WTC11 (cell line): ENCODE measurements at regions not wholly inside any gene's neighbourhood (a gene's known extent, or its start where the extent isn't known, plus 50 kb on each side); places are given as distances from the start of the nearest gene placed in this dataset.

ENCODE experiments used
- ATAC-seq: fragments of 200-7000 bp; cut with Tn5 transposase; 2 replicates; pipeline ENCODE4 v1.10.0; 2021; ENCODE audit warnings: mild to moderate bottlenecking, moderate library complexity
- CTCF ChIA-PET: fragments of 300-600 bp; sonication (Branson Sonifier 250); formaldehyde crosslinking; loops from one replicate; lab custom pipeline; 2021; ENCODE audit warnings: antibody characterized with exemption; lab: Charles Lee
- POLR2A ChIA-PET: fragments of 350-600 bp; sonication (Branson Sonifier 250); formaldehyde crosslinking; loops from one replicate; lab custom pipeline; 2021; ENCODE audit warnings: antibody characterized with exemption; lab: Charles Lee
- DNase-seq: peaks from one replicate; pipeline ENCODE4 v3.0.0; 2021; ENCODE audit warnings: low spot score
- H3K27ac Mint-ChIP-seq: 2 replicates; pipeline ENCODE4 v1.8.0; 2021; ENCODE audit warnings: mixed read lengths
- H3K27me3 Mint-ChIP-seq: 2 replicates; pipeline ENCODE4 v1.8.0; 2021; ENCODE audit warnings: low read depth, mild to moderate bottlenecking, moderate library complexity, mixed read lengths
- H3K36me3 Mint-ChIP-seq: 2 replicates; pipeline ENCODE4 v1.8.0; 2021; ENCODE audit warnings: mixed read lengths
- H3K4me1 Mint-ChIP-seq: 2 replicates; pipeline ENCODE4 v1.8.0; 2022; ENCODE audit warnings: mixed read lengths
- H3K4me3 Mint-ChIP-seq: 2 replicates; pipeline ENCODE4 v1.8.0; 2021; ENCODE audit warnings: mild to moderate bottlenecking, moderate library complexity, mixed read lengths
- H3K9me3 Mint-ChIP-seq: 2 replicates; pipeline ENCODE4 v1.8.0; 2021; ENCODE audit warnings: mixed read lengths
- ATF1 ChIP-seq: sonication (generic); formaldehyde crosslinking; IDR thresholded peaks from 2 replicates; pipeline ENCODE4 v1.8.1; 2023; ENCODE audit warnings: mild to moderate bottlenecking, moderate library complexity, missing genetic modification reagents
- CREM ChIP-seq: sonication (generic); formaldehyde crosslinking; IDR thresholded peaks from 2 replicates; pipeline ENCODE4 v1.8.1; 2022; ENCODE audit warnings: mild to moderate bottlenecking, missing genetic modification reagents, moderate library complexity
- E2F1 ChIP-seq: sonication (generic); formaldehyde crosslinking; IDR thresholded peaks from 2 replicates; pipeline ENCODE4 v1.8.0; 2022; ENCODE audit warnings: mild to moderate bottlenecking, missing genetic modification reagents
- E2F5 ChIP-seq: sonication (generic); formaldehyde crosslinking; IDR thresholded peaks from 2 replicates; pipeline ENCODE4 v1.8.1; 2022; ENCODE audit warnings: mild to moderate bottlenecking, moderate library complexity, missing genetic modification reagents
- ESRRA ChIP-seq: sonication (generic); formaldehyde crosslinking; IDR thresholded peaks from 2 replicates; pipeline ENCODE4 v1.8.1; 2022; ENCODE audit warnings: mild to moderate bottlenecking, missing genetic modification reagents, borderline replicate concordance
- ETV6 ChIP-seq: sonication (generic); formaldehyde crosslinking; IDR thresholded peaks from 2 replicates; pipeline ENCODE4 v1.8.1; 2022; ENCODE audit warnings: mild to moderate bottlenecking, missing genetic modification reagents
- FOXK1 ChIP-seq: sonication (generic); formaldehyde crosslinking; IDR thresholded peaks from 2 replicates; pipeline ENCODE4 v1.8.0; 2022; ENCODE audit warnings: mild to moderate bottlenecking, moderate library complexity, missing genetic modification reagents
- HMGA2 ChIP-seq: fragments of 250-450 bp; sonication (Bioruptor Pico); IDR thresholded peaks from 2 replicates; pipeline ENCODE4 v1.4.0; 2021; ENCODE audit warnings: mild to moderate bottlenecking, moderate library complexity
- IRF1 ChIP-seq: sonication (generic); formaldehyde crosslinking; IDR thresholded peaks from 2 replicates; pipeline ENCODE4 v1.8.0; 2023; ENCODE audit warnings: missing genetic modification reagents
- KAT7 ChIP-seq: sonication (generic); formaldehyde crosslinking; IDR thresholded peaks from 2 replicates; pipeline ENCODE4 v1.8.1; 2023; ENCODE audit warnings: missing genetic modification reagents, mild to moderate bottlenecking, borderline replicate concordance
- MXD4 ChIP-seq: fragments of 250-450 bp; sonication (Bioruptor Pico); IDR thresholded peaks from 2 replicates; pipeline ENCODE4 v1.8.0; 2021; ENCODE audit warnings: mild to moderate bottlenecking, moderate library complexity, borderline replicate concordance
- NR3C1 ChIP-seq: sonication (generic); formaldehyde crosslinking; conservative IDR thresholded peaks from 2 replicates; pipeline ENCODE4 v1.8.1; 2023; ENCODE audit warnings: low read depth, mild to moderate bottlenecking, missing genetic modification reagents
- RELA ChIP-seq: sonication (generic); formaldehyde crosslinking; IDR thresholded peaks from 2 replicates; pipeline ENCODE4 v1.8.1; 2022; ENCODE audit warnings: missing genetic modification reagents, mild to moderate bottlenecking, borderline replicate concordance
- SMAD4 ChIP-seq: sonication (generic); formaldehyde crosslinking; IDR thresholded peaks from 2 replicates; pipeline ENCODE4 v1.8.0; 2022; ENCODE audit warnings: mild to moderate bottlenecking, missing genetic modification reagents
- STAT6 ChIP-seq: sonication (generic); formaldehyde crosslinking; conservative IDR thresholded peaks from 2 replicates; pipeline ENCODE4 v1.8.1; 2023; ENCODE audit warnings: mild to moderate bottlenecking, low read depth, missing genetic modification reagents, moderate library complexity
- USF1 ChIP-seq: sonication (generic); formaldehyde crosslinking; IDR thresholded peaks from 2 replicates; pipeline ENCODE4 v1.8.0; 2022; ENCODE audit warnings: mild to moderate bottlenecking, missing genetic modification reagents
- ZBTB21 ChIP-seq: sonication (generic); formaldehyde crosslinking; IDR thresholded peaks from 2 replicates; pipeline ENCODE4 v1.8.1; 2023; ENCODE audit warnings: mild to moderate bottlenecking, missing genetic modification reagents, borderline replicate concordance
- ZNF232 ChIP-seq: sonication (generic); formaldehyde crosslinking; IDR thresholded peaks from 2 replicates; pipeline ENCODE4 v1.8.0; 2022; ENCODE audit warnings: mild to moderate bottlenecking, missing genetic modification reagents
- ZNF396 ChIP-seq: fragments of 250-450 bp; sonication (Bioruptor Pico); IDR thresholded peaks from 2 replicates; pipeline ENCODE4 v1.8.0; 2021; ENCODE audit warnings: mild to moderate bottlenecking, moderate library complexity, borderline replicate concordance
- TF ChIP-seq, protein P1 (sequence below): sonication (generic); formaldehyde crosslinking; IDR thresholded peaks from 2 replicates; pipeline ENCODE4 v1.8.1; 2022; ENCODE audit warnings: low read depth, missing genetic modification reagents, borderline replicate concordance
- TF ChIP-seq, protein P2 (sequence below): fragments of 250-450 bp; sonication (Bioruptor Pico); IDR thresholded peaks from 2 replicates; pipeline ENCODE4 v1.9.0; 2021; ENCODE audit warnings: moderate library complexity, mild to moderate bottlenecking, inconsistent platforms, borderline replicate concordance
- TF ChIP-seq, protein P3 (sequence below): fragments of 250-450 bp; sonication (Bioruptor Pico); IDR thresholded peaks from 2 replicates; pipeline ENCODE4 v2.1.2; 2022; ENCODE audit warnings: mild to moderate bottlenecking, moderate library complexity

GRCh38 chr4:154041640-154042039 lies 252.8 kb upstream of the SFRP2 start (continued):
- TF ChIP-seq ZNF232 (CRISPR knock-in tag), result no peak
- TF ChIP-seq ESRRA (CRISPR knock-in tag), result no peak
- no peak for TF ChIP-seq ZBTB21 (CRISPR knock-in tag)
- no peak for TF ChIP-seq SMAD4

GRCh38 chr4:154039435-154040343 lies 250.8 kb upstream of the SFRP2 start:
- ATAC-seq, result no peak
- Mint-ChIP-seq H3K27ac (no peak overlapping the region), H3K9me3 (no peaks in the 10 kb centered on the region), H3K4me1 (no peaks in the 10 kb centered on the region; the same call in 1 of the 2 replicates), H3K36me3 (no peaks in the 10 kb centered on the region), H3K27me3 (no peaks in the 10 kb centered on the region), H3K4me3 (no peak overlapping the region)
- POLR2A ChIA-PET, result no interaction called here
- DNase-seq, result no peak
- CTCF ChIA-PET, result interaction anchor here (1.2 kb wide), 1 partner anchor 9 kb away, joined by 6 read pairs; no protein-coding TSS in a partner anchor
- TF ChIP-seq RELA (no peak), IRF1 (CRISPR knock-in tag) (no peak), STAT6 (CRISPR knock-in tag) (no peak), CREM (CRISPR knock-in tag) (no peak), HMGA2 (CRISPR knock-in tag) (no peak), KAT7 (CRISPR knock-in tag) (no peak), NR3C1 (CRISPR knock-in tag) (no peak), ETV6 (no peak)
- TF ChIP-seq, protein P1, sequence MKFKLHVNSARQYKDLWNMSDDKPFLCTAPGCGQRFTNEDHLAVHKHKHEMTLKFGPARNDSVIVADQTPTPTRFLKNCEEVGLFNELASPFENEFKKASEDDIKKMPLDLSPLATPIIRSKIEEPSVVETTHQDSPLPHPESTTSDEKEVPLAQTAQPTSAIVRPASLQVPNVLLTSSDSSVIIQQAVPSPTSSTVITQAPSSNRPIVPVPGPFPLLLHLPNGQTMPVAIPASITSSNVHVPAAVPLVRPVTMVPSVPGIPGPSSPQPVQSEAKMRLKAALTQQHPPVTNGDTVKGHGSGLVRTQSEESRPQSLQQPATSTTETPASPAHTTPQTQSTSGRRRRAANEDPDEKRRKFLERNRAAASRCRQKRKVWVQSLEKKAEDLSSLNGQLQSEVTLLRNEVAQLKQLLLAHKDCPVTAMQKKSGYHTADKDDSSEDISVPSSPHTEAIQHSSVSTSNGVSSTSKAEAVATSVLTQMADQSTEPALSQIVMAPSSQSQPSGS (CRISPR knock-in tag), result no peak
- TF ChIP-seq, protein P2, sequence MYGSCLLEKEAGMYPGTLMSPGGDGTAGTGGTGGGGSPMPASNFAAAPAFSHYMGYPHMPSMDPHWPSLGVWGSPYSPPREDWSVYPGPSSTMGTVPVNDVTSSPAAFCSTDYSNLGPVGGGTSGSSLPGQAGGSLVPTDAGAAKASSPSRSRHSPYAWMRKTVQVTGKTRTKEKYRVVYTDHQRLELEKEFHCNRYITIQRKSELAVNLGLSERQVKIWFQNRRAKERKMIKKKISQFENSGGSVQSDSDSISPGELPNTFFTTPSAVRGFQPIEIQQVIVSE (CRISPR knock-in tag), result no peak
- TF ChIP-seq, protein P3, sequence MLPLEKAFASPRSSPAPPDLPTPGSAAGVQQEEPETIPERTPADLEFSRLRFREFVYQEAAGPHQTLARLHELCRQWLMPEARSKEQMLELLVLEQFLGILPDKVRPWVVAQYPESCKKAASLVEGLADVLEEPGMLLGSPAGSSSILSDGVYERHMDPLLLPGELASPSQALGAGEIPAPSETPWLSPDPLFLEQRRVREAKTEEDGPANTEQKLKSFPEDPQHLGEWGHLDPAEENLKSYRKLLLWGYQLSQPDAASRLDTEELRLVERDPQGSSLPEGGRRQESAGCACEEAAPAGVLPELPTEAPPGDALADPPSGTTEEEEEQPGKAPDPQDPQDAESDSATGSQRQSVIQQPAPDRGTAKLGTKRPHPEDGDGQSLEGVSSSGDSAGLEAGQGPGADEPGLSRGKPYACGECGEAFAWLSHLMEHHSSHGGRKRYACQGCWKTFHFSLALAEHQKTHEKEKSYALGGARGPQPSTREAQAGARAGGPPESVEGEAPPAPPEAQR (CRISPR knock-in tag), result no peak

DNA sequence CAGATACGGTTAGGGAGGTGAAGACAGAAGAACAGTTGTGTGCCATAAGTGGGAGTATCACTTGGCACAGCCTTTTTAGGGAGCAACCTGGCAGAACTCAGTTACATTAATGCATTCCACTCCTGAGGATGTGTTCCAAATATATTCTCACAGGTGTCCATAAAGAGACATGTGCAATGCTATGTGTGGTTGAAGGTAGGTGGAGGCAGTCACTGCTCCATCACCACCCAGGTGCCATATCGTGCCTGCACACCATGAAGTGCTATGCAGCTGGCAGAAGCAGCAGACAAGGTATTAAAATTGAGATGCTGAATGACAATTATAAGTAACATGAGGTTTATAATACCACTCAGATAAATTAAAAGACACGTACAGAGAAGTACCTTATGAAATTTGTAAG lies 248.0 kb upstream of the SFRP2 start:
- Mint-ChIP-seq H3K9me3 (peaks cover 9% of the 10 kb centered on the region), H3K36me3 (peaks cover 8% of the 10 kb centered on the region), H3K4me1 (no peaks in the 10 kb centered on the region; the same call in 1 of the 2 replicates), H3K27me3 (no peaks in the 10 kb centered on the region), H3K4me3 (no peak overlapping the region), H3K27ac (no peak overlapping the region)
- DNase-seq (no peak), ATAC-seq (no peak)
- ChIA-PET CTCF (no interaction called here), POLR2A (no interaction called here)
- TF ChIP-seq NR3C1 (CRISPR knock-in tag) (no peak), ZNF396 (CRISPR knock-in tag) (no peak), USF1 (CRISPR knock-in tag) (no peak), FOXK1 (CRISPR knock-in tag) (no peak), ATF1 (CRISPR knock-in tag) (no peak), MXD4 (CRISPR knock-in tag) (no peak), E2F5 (CRISPR knock-in tag) (no peak), E2F1 (no peak)
